ENCODE measurements at regions not wholly inside any gene's neighbourhood (a gene's known extent, or its start where the extent isn't known, plus 50 kb on each side); places are given as distances from the start of the nearest gene placed in this dataset.

DNA sequence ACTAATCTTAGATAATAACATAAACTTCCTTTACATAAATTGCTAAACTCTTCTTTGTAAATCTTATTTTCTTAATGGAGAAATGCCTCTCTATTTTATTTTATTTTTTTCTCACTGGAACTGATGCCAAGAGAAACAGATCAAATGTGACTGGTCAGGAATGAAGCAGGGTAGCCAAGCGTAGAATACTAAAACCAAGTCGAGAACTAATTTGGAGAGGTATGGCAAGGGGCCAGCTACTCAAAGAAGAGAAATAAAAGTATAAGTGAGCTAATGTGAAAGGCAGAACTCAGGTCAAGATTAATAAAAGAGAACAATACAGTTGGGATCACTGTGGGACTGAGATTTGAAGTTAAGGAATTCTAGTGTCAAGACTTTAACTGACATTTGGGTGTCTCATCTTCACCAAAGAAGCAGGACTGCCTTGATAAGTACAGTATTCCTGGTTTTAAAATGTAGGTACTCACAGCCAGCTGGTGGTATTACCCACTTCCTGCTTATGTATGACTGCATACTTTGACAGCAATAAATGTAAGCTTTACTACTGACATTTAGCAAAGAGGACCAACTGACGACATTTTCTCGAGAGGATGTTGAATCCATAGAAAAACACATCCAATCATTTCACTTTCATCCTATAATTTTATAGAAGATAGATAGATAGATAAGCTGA, 1192.2 kb downstream of the EFNB2 start:
- no peaks in the 10 kb centered on the region for H3K27me3 ChIP-seq (ENCODE audit: insufficient read depth, low read length, poor library complexity)
- H3K9me3 ChIP-seq (ENCODE audit: insufficient read depth, low read length, severe bottlenecking), result no peaks in the 10 kb centered on the region
- no peaks in the 10 kb centered on the region for H4K20me1 ChIP-seq (ENCODE audit: insufficient read depth, low read length)
- H2AFZ ChIP-seq (ENCODE audit: low read depth, low read length), result peak overlapping the region; percentile 42; the same call in 1 of the 2 replicates
- no peak overlapping the region for H3K9ac ChIP-seq (ENCODE audit: low read depth, low read length)
- no peak overlapping the region for H3K4me2 ChIP-seq (ENCODE audit: insufficient read depth, low read length)
- DNase-seq (peak; percentile 43), ATAC-seq (ENCODE audit: insufficient read depth, low read depth) (peak; percentile 88)
- H3K27ac ChIP-seq (ENCODE audit: low read length), result peak overlapping the region; percentile 74
- no peaks in the 10 kb centered on the region for H3K79me2 ChIP-seq (ENCODE audit: insufficient read depth, low read length)
- peaks cover 33% of the 10 kb centered on the region for H3K4me1 ChIP-seq (ENCODE audit: insufficient read depth, low read length)
- TF ChIP-seq, protein P1, sequence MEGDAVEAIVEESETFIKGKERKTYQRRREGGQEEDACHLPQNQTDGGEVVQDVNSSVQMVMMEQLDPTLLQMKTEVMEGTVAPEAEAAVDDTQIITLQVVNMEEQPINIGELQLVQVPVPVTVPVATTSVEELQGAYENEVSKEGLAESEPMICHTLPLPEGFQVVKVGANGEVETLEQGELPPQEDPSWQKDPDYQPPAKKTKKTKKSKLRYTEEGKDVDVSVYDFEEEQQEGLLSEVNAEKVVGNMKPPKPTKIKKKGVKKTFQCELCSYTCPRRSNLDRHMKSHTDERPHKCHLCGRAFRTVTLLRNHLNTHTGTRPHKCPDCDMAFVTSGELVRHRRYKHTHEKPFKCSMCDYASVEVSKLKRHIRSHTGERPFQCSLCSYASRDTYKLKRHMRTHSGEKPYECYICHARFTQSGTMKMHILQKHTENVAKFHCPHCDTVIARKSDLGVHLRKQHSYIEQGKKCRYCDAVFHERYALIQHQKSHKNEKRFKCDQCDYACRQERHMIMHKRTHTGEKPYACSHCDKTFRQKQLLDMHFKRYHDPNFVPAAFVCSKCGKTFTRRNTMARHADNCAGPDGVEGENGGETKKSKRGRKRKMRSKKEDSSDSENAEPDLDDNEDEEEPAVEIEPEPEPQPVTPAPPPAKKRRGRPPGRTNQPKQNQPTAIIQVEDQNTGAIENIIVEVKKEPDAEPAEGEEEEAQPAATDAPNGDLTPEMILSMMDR (IDR thresholded peaks at IDR 0.05; ENCODE audit: borderline replicate concordance, extremely low read depth, low read length, poor library complexity, severe bottlenecking), result no peak
- TF ChIP-seq EZH2 (IDR thresholded peaks at IDR 0.05; ENCODE audit: borderline replicate concordance, low read depth, low read length, severe bottlenecking), result no peak
- no peaks in the 10 kb centered on the region for H3K36me3 ChIP-seq (ENCODE audit: insufficient read depth, low read length)
- no peak overlapping the region for H3K4me3 ChIP-seq (ENCODE audit: low read depth in 1 of 2, low read length in 2 of 2)

DNA sequence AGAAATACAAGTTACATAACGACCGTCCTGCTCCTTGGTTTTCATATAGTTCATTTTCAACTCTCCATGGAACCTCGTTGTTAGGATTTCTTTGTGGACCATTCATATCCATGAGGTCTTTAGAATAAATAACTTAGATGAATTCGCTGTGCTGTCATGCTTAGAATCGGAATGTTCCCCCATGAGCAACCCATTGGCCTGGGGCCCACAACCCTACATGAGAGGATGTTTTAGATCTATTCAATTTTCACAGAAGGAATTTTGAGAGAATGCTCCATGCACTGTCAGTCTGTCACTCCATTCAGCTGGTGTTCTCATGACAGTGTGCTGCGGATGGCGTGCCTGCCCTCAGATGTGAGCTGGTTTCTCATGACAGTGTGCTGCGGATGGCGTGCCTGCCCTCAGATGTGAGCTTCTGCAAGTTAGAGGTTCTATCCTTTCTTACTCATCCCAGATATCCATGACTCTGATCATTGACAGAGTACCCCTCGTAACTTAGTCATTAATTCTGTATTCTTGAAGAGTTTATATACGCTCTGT, 1193.1 kb downstream of the EFNB2 start:
- H3K27me3 ChIP-seq (ENCODE audit: insufficient read depth, low read length, poor library complexity), result no peaks in the 10 kb centered on the region
- no peaks in the 10 kb centered on the region for H3K79me2 ChIP-seq (ENCODE audit: insufficient read depth, low read length)
- no peaks in the 10 kb centered on the region for H3K36me3 ChIP-seq (ENCODE audit: insufficient read depth, low read length)
- no peaks in the 10 kb centered on the region for H3K9me3 ChIP-seq (ENCODE audit: insufficient read depth, low read length, severe bottlenecking)
- no peaks in the 10 kb centered on the region for H4K20me1 ChIP-seq (ENCODE audit: insufficient read depth, low read length)
- H2AFZ ChIP-seq (ENCODE audit: low read depth, low read length), result no peak overlapping the region
- no peak overlapping the region for H3K4me3 ChIP-seq (ENCODE audit: low read depth in 1 of 2, low read length in 2 of 2)
- no peak for TF ChIP-seq EZH2 (IDR thresholded peaks at IDR 0.05; ENCODE audit: borderline replicate concordance, low read depth, low read length, severe bottlenecking)
- TF ChIP-seq, protein P1 (IDR thresholded peaks at IDR 0.05; ENCODE audit: borderline replicate concordance, extremely low read depth, low read length, poor library complexity, severe bottlenecking), result no peak
- no peak overlapping the region for H3K9ac ChIP-seq (ENCODE audit: low read depth, low read length)
- no peak overlapping the region for H3K4me2 ChIP-seq (ENCODE audit: insufficient read depth, low read length)
- ATAC-seq (ENCODE audit: insufficient read depth, low read depth) (no peak), DNase-seq (no peak)
- H3K27ac ChIP-seq (ENCODE audit: low read length), result 0 out of 2 replicates have a peak overlapping the region, but pooled peaks have one; percentile 5
- H3K4me1 ChIP-seq (ENCODE audit: insufficient read depth, low read length), result peaks cover 39% of the 10 kb centered on the region

DNA sequence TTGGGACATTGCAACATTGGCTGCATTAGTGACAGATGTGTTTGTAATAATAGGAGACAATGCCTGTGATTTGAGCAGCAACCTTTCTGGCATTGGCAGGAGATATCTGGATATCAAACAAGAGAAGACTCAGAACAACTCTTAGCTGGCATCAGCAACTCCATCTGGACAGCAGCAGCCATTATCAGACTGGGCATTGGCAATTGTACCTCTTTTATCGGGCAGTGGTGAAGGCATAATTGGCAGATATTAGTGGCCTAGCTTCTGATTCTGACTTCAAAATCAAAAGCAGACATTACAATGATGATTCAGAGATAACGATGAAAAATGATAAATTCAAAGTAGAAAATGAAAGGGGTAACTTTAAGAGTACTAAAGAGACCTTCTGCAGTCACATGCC, 1193.7 kb downstream of the EFNB2 start:
- H3K9ac ChIP-seq (ENCODE audit: low read depth, low read length), result no peak overlapping the region
- H3K4me3 ChIP-seq (ENCODE audit: low read depth in 1 of 2, low read length in 2 of 2), result no peak overlapping the region
- ATAC-seq (ENCODE audit: insufficient read depth, low read depth) (no peak), DNase-seq (no peak)
- no peak overlapping the region for H2AFZ ChIP-seq (ENCODE audit: low read depth, low read length)
- H3K79me2 ChIP-seq (ENCODE audit: insufficient read depth, low read length), result no peaks in the 10 kb centered on the region
- H3K36me3 ChIP-seq (ENCODE audit: insufficient read depth, low read length), result no peaks in the 10 kb centered on the region
- H3K27ac ChIP-seq (ENCODE audit: low read length), result no peak overlapping the region
- no peaks in the 10 kb centered on the region for H3K9me3 ChIP-seq (ENCODE audit: insufficient read depth, low read length, severe bottlenecking)
- TF ChIP-seq, protein P1 (IDR thresholded peaks at IDR 0.05; ENCODE audit: borderline replicate concordance, extremely low read depth, low read length, poor library complexity, severe bottlenecking), result no peak
- no peak for TF ChIP-seq EZH2 (IDR thresholded peaks at IDR 0.05; ENCODE audit: borderline replicate concordance, low read depth, low read length, severe bottlenecking)
- H3K4me2 ChIP-seq (ENCODE audit: insufficient read depth, low read length), result no peak overlapping the region
- H3K4me1 ChIP-seq (ENCODE audit: insufficient read depth, low read length), result peaks cover 39% of the 10 kb centered on the region
- no peaks in the 10 kb centered on the region for H4K20me1 ChIP-seq (ENCODE audit: insufficient read depth, low read length)
- no peaks in the 10 kb centered on the region for H3K27me3 ChIP-seq (ENCODE audit: insufficient read depth, low read length, poor library complexity)
